ENCODE measurements at regions not wholly inside any gene's neighbourhood (a gene's known extent, or its start where the extent isn't known, plus 50 kb on each side); places are given as distances from the start of the nearest gene placed in this dataset.

DNA sequence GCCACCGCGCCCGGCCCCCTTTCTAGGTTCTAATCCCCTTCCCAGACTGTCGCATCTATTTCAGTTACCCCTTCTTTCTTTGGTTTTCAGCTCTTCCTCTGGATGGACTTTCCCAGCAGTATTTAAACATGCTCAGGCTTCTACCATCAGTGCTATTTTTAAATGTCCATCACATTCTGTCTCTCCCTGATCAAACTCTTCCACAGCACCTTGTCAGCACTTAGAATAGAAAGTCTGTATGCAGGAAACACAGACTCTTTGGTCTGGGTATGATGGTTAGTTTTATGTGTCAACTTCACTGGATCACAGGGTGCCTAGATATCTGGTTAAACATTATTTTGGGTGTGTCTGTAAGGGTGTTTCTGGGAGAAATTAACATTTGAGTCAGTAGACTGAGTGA lies 297.8 kb upstream of the ECI2 start:
- TF ChIP-seq, protein P1, sequence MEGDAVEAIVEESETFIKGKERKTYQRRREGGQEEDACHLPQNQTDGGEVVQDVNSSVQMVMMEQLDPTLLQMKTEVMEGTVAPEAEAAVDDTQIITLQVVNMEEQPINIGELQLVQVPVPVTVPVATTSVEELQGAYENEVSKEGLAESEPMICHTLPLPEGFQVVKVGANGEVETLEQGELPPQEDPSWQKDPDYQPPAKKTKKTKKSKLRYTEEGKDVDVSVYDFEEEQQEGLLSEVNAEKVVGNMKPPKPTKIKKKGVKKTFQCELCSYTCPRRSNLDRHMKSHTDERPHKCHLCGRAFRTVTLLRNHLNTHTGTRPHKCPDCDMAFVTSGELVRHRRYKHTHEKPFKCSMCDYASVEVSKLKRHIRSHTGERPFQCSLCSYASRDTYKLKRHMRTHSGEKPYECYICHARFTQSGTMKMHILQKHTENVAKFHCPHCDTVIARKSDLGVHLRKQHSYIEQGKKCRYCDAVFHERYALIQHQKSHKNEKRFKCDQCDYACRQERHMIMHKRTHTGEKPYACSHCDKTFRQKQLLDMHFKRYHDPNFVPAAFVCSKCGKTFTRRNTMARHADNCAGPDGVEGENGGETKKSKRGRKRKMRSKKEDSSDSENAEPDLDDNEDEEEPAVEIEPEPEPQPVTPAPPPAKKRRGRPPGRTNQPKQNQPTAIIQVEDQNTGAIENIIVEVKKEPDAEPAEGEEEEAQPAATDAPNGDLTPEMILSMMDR (IDR thresholded peaks at IDR 0.05) = no peak
- TF ChIP-seq POLR2AphosphoS5 (IDR thresholded peaks at IDR 0.05) = no peak

All from stomach (tissue), 4 donors.